ENCODE measurements at regions not wholly inside any gene's neighbourhood (a gene's known extent, or its start where the extent isn't known, plus 50 kb on each side); places are given as distances from the start of the nearest gene placed in this dataset.

DNA sequence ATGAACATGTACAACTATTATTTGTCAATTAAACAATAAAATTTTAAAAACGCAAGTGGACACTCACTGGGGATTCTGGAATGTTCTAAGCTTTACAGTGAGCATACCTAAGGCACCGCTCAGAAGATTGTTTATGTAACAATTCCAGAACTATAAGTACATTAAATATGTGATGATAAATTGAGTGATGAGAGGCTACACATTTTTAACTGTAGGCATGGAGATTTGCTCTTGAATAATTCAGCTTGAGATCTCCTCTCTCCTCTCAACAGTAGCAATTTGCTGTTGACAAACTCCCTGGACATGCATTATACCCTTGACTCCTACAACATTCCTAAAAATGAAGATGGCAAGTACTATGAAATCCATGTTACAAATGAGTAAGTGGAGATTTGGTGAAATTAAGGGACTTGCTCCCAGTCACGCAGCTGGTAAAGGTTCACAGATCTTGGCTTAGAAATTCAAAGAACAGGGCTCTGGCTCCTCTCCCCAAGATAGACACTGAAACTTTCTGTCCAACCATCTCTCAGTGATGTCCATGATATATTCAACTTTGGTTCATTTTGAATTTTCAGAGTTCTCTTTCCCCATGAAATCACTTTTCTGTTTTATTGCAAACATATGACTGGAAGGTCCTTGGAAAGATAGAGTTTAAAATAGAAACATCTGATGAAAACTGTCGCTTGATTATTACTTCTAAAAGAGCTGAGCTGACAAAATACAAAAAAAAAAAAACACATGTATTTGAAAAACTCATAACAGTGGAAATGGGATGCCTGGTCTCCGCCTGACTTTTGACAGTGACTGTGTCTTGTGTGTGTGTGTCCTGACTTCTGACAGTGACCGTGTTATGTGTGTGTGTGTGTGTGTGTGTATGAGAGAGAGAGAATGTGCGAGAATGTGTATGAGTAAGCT is 488.3 kb downstream of the TNS3 start:
- Histone ChIP-seq H3K9me3 (ENCODE audit: control insufficient read depth in 2 of 3, insufficient read depth in 1 of 3, low read length in 3 of 3) (no peaks in the 10 kb centered on the region), H3K9ac (ENCODE audit: low read length in 3 of 3) (no peak overlapping the region), H3K27me3 (ENCODE audit: control insufficient read depth, insufficient read depth, low read length) (no peaks in the 10 kb centered on the region), H3K27ac (ENCODE audit: low read depth in 2 of 2, low read length in 2 of 2) (no peak overlapping the region), H3K4me3 (ENCODE audit: low read length in 3 of 3) (no peak overlapping the region), H3K36me3 (ENCODE audit: control insufficient read depth in 2 of 3, insufficient read depth in 3 of 3, low read length in 3 of 3) (no peaks in the 10 kb centered on the region), H3K4me1 (ENCODE audit: control insufficient read depth in 2 of 3, insufficient read depth in 2 of 3, low read depth in 1 of 3, low read length in 3 of 3) (peaks cover 0 to 2% (median 0%) of the 10 kb centered on the region in 3 donors)
- no peak for DNase-seq
- intact Hi-C loops (cut with DNase I), result loop anchor here (10.0 kb wide), 1 partner anchor 1169 kb away; the partner anchor contains the start of gene IGFBP3
- FAIRE-seq, result no peak
- TF ChIP-seq CTCF (IDR thresholded peaks at IDR 0.05; ENCODE audit: borderline replicate concordance, extremely low read depth, insufficient read depth), result no peak

DNA sequence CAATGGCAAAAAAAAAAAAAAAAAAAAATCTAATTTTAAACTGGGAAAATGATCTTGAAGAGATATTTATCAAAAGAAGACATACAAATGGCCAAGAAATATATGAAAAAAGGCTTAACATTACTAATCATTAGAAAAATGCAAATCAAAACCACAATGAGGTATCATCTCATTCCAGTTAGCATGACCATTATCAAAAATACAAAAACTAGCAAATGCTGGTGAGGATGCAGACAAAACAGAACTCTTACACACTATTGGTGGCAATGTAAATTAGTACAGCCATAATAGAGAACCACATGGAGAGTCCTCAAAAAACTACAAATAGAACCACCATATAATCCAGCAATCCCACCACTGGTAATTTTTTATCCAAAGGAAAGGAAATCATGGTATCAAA is 489.6 kb downstream of the TNS3 start:
- Histone ChIP-seq H3K9ac (ENCODE audit: low read length in 3 of 3) (no peak overlapping the region), H3K36me3 (ENCODE audit: control insufficient read depth in 2 of 3, insufficient read depth in 3 of 3, low read length in 3 of 3) (no peaks in the 10 kb centered on the region), H3K9me3 (ENCODE audit: control insufficient read depth in 2 of 3, insufficient read depth in 1 of 3, low read length in 3 of 3) (no peaks in the 10 kb centered on the region), H3K4me1 (ENCODE audit: control insufficient read depth in 2 of 3, insufficient read depth in 2 of 3, low read depth in 1 of 3, low read length in 3 of 3) (peaks cover 0 to 6% (median 0%) of the 10 kb centered on the region in 3 donors), H3K4me3 (ENCODE audit: low read length in 3 of 3) (no peak overlapping the region), H3K27ac (ENCODE audit: low read depth in 2 of 2, low read length in 2 of 2) (no peak overlapping the region), H3K27me3 (ENCODE audit: control insufficient read depth, insufficient read depth, low read length) (no peaks in the 10 kb centered on the region)
- FAIRE-seq (no peak), DNase-seq (no peak)
- intact Hi-C loops (cut with DNase I), result loop anchor here (10.0 kb wide), 1 partner anchor 1168 kb away; the partner anchor contains the start of gene IGFBP3
- TF ChIP-seq CTCF (IDR thresholded peaks at IDR 0.05; ENCODE audit: borderline replicate concordance, extremely low read depth, insufficient read depth), result no peak

GRCh38 chr7:47091141-47091540 is 490.8 kb downstream of the TNS3 start:
- no peaks in the 10 kb centered on the region for H3K9me3 ChIP-seq (ENCODE audit: control insufficient read depth in 2 of 3, insufficient read depth in 1 of 3, low read length in 3 of 3)
- peaks cover 0 to 6% (median 0%) of the 10 kb centered on the region in 3 donors for H3K4me1 ChIP-seq (ENCODE audit: control insufficient read depth in 2 of 3, insufficient read depth in 2 of 3, low read depth in 1 of 3, low read length in 3 of 3)
- no peak overlapping the region for H3K27ac ChIP-seq (ENCODE audit: low read depth in 2 of 2, low read length in 2 of 2)
- intact Hi-C loops (cut with DNase I), result loop anchor here (10.0 kb wide), 1 partner anchor 1166 kb away; the partner anchor contains the start of gene IGFBP3
- no peak overlapping the region for H3K4me3 ChIP-seq (ENCODE audit: low read length in 3 of 3)
- no peaks in the 10 kb centered on the region for H3K36me3 ChIP-seq (ENCODE audit: control insufficient read depth in 2 of 3, insufficient read depth in 3 of 3, low read length in 3 of 3)
- H3K9ac ChIP-seq (ENCODE audit: low read length in 3 of 3), result no peak overlapping the region
- FAIRE-seq (no peak), DNase-seq (no peak)
- TF ChIP-seq CTCF (IDR thresholded peaks at IDR 0.05; ENCODE audit: borderline replicate concordance, extremely low read depth, insufficient read depth), result no peak
- H3K27me3 ChIP-seq (ENCODE audit: control insufficient read depth, insufficient read depth, low read length), result no peaks in the 10 kb centered on the region
